Adrenal gland (tissue), 5 donors: ENCODE measurements at regions not wholly inside any gene's neighbourhood (a gene's known extent, or its start where the extent isn't known, plus 50 kb on each side); places are given as distances from the start of the nearest gene placed in this dataset.

Experiments
- CTCF ChIP-seq, 6 experiments: fragments of 450-650 bp in 4 of 6; fragments of 200-600 bp in 2 of 6; sonication (generic) in 1 of 6; IDR thresholded peaks; 1 replicate in 5 of 6; 2 replicates in 1 of 6; pipeline versions ENCODE4 v1.5.1 to v1.8.0; 2016 to 2021; ENCODE audit warnings: antibody characterized with exemption in 6 of 6, mild to moderate bottlenecking in 2 of 6, moderate library complexity in 1 of 6
- POLR2A ChIP-seq, 2 donors: fragments of 450-650 bp; IDR thresholded peaks; one replicate each; pipeline ENCODE4 v1.6.1; 2017; ENCODE audit warnings: antibody characterized with exemption in 2 of 2, mild to moderate bottlenecking in 2 of 2, moderate library complexity in 1 of 2
- donor health status: DM: no; HTN: no; CAD: no.

- TF ChIP-seq CTCF (IDR thresholded peaks at IDR 0.05) (no peak), POLR2A (IDR thresholded peaks at IDR 0.05) (no peak)
Measured at GRCh38 chr20:9918348-9918747, 79.5 kb upstream of the PAK5 start.
